ENCODE measurements at regions not wholly inside any gene's neighbourhood (a gene's known extent, or its start where the extent isn't known, plus 50 kb on each side); places are given as distances from the start of the nearest gene placed in this dataset.

- H3K9me3 Mint-ChIP-seq: no peaks in the 10 kb centered on the region
- H3K4me1 Mint-ChIP-seq: no peaks in the 10 kb centered on the region
- H3K27ac Mint-ChIP-seq (ENCODE audit: unreplicated experiment): peak overlapping the region; percentile 87
- no peaks in the 10 kb centered on the region for H3K27me3 Mint-ChIP-seq (ENCODE audit: low read depth)
- no peak for TF ChIP-seq CTCF (conservative IDR thresholded peaks at IDR 0.05)
- no peak overlapping the region for H3K4me3 Mint-ChIP-seq
- no peak for DNase-seq (ENCODE audit: low read depth, low spot score)
- H3K36me3 Mint-ChIP-seq (ENCODE audit: low read depth): no peaks in the 10 kb centered on the region
Observed at GRCh38 chr22:23397613-23398567, 182.2 kb downstream of the IGLL1 start.

- Mint-ChIP-seq H3K4me1 (no peaks in the 10 kb centered on the region), H3K27ac (ENCODE audit: unreplicated experiment) (no peak overlapping the region), H3K9me3 (no peaks in the 10 kb centered on the region), H3K4me3 (no peak overlapping the region), H3K36me3 (ENCODE audit: low read depth) (no peaks in the 10 kb centered on the region), H3K27me3 (ENCODE audit: low read depth) (no peaks in the 10 kb centered on the region)
- no peak for DNase-seq (ENCODE audit: low read depth, low spot score)
- no peak for TF ChIP-seq CTCF (conservative IDR thresholded peaks at IDR 0.05)
Observed at GRCh38 chr22:23397008-23397612, 183.0 kb downstream of the IGLL1 start.

- H3K36me3 Mint-ChIP-seq (ENCODE audit: low read depth): no peaks in the 10 kb centered on the region
- H3K4me3 Mint-ChIP-seq: no peak overlapping the region
- no peaks in the 10 kb centered on the region for H3K9me3 Mint-ChIP-seq
- no peaks in the 10 kb centered on the region for H3K27me3 Mint-ChIP-seq (ENCODE audit: low read depth)
- no peak overlapping the region for H3K27ac Mint-ChIP-seq (ENCODE audit: unreplicated experiment)
- no peak for TF ChIP-seq CTCF (conservative IDR thresholded peaks at IDR 0.05)
- DNase-seq (ENCODE audit: low read depth, low spot score): no peak
- no peaks in the 10 kb centered on the region for H3K4me1 Mint-ChIP-seq
Observed at GRCh38 chr22:23396362-23397007, 183.6 kb downstream of the IGLL1 start.

GRCh38 chr22:23395530-23396361, 184.3 kb downstream of the IGLL1 start:
- Mint-ChIP-seq H3K36me3 (ENCODE audit: low read depth) (no peaks in the 10 kb centered on the region), H3K27me3 (ENCODE audit: low read depth) (no peaks in the 10 kb centered on the region), H3K27ac (ENCODE audit: unreplicated experiment) (no peak overlapping the region), H3K4me3 (no peak overlapping the region), H3K4me1 (no peaks in the 10 kb centered on the region), H3K9me3 (no peaks in the 10 kb centered on the region)
- no peak for DNase-seq (ENCODE audit: low read depth, low spot score)
- TF ChIP-seq CTCF (conservative IDR thresholded peaks at IDR 0.05): no peak

All from neural crest cell (in vitro differentiated cells).